SJCRH30 (cell line): ENCODE measurements at regions not wholly inside any gene's neighbourhood (a gene's known extent, or its start where the extent isn't known, plus 50 kb on each side); places are given as distances from the start of the nearest gene placed in this dataset.

Experiments used
- DNase-seq, 2 experiments: peaks; one replicate each; pipeline ENCODE4 v3.0.0-alpha.2; 2015 to 2020
- H3K27ac ChIP-seq: fragments of 250-450 bp; sonication (Bioruptor Pico); 2 replicates; pipeline ENCODE4 v1.5.1; 2020; ENCODE audit warnings: mild to moderate bottlenecking, moderate library complexity
- H3K27me3 ChIP-seq: fragments of 250-450 bp; sonication (Bioruptor Pico); 2 replicates; pipeline ENCODE4 v1.5.1; 2020; ENCODE audit warnings: mild to moderate bottlenecking, moderate library complexity
- H3K36me3 ChIP-seq: fragments of 250-450 bp; sonication (Bioruptor Pico); 2 replicates; pipeline ENCODE4 v1.5.1; 2020; ENCODE audit warnings: mild to moderate bottlenecking, moderate library complexity
- H3K4me1 ChIP-seq: fragments of 250-450 bp; sonication (Bioruptor Pico); 2 replicates; pipeline ENCODE4 v1.5.1; 2020; ENCODE audit warnings: mild to moderate bottlenecking, moderate library complexity
- H3K4me3 ChIP-seq: fragments of 250-450 bp; sonication (Bioruptor Pico); 2 replicates; pipeline ENCODE4 v1.5.1; 2020; ENCODE audit warnings: mild to moderate bottlenecking, moderate library complexity
- H3K9me3 ChIP-seq: fragments of 250-450 bp; sonication (Bioruptor Pico); replicated peaks from 2 replicates; pipeline ENCODE4 v1.5.1; 2020; ENCODE audit warnings: mild to moderate bottlenecking, moderate library complexity

DNA sequence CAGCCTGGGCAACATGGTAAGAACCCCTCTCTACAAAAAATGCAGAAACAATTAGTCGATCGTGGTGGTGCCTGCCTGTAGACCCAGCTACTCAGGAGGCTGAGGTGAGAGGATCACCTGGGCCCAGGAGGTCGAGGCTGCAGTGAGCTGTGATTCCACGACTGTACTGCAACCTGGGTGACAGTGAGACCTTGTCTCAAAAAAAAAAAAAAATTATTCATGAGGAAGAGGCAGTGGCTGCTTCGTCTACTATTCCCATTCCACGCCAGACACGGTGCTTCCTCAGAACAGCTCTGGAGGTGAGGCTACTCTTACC, 52.2 kb upstream of the GSE1 start:
- Histone ChIP-seq H3K4me1 (peaks cover 12% of the 10 kb centered on the region; the same call in 1 of the 2 replicates), H3K9me3 (no peaks in the 10 kb centered on the region), H3K36me3 (no peaks in the 10 kb centered on the region), H3K27ac (no peak overlapping the region), H3K4me3 (no peak overlapping the region), H3K27me3 (no peaks in the 10 kb centered on the region)
- DNase-seq = no peak

DNA sequence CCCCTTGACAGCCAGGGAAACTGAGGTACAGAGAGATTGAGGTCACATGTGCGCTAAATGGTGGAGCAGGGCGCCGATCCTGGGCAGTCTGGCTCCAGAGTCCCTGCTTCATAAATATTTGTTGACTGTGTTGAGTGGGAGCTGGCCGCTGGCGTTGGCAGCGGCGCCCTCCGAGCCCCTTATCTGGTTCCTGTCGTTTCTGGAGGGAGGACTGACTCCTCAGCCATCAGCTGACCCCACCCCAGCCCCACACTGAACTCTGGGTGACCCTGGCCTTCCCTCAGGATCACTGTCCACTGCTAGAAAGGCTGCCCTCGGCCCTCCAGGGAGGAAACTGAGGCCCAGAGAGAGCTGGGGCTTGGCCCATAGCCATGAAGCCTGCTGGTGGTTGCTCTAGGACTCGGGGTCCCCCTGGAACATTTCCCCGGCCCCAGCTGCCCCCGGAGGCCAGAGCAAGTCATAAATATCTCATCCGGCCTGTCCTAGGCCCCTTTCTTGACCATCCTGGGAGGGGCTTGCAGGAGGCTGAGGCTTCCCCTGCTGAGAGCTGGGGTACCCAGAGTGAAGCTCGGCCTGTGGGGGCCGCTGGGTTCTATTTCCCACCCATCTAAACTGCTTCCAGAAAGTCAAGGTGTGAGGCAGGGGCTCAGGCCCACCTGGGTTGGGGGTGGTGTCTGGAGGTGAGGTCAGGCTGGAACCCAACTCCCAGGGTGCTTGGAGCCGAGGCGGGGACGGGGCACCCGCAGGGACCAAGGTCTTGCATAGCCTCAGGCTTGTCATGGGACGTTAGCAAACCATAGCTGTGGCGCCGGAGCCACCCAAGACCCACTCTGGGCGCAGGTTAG, 51.7 kb upstream of the GSE1 start:
- Histone ChIP-seq H3K4me3 (no peak overlapping the region), H3K4me1 (peaks cover 12% of the 10 kb centered on the region; the same call in 1 of the 2 replicates), H3K36me3 (no peaks in the 10 kb centered on the region), H3K9me3 (no peaks in the 10 kb centered on the region), H3K27me3 (no peaks in the 10 kb centered on the region), H3K27ac (no peak overlapping the region)
- DNase-seq = no peak

GRCh38 chr16:85562093-85562786, 50.9 kb upstream of the GSE1 start:
- no peak overlapping the region for H3K4me3 ChIP-seq
- H3K27ac ChIP-seq = no peak overlapping the region
- peaks cover 12% of the 10 kb centered on the region; the same call in 1 of the 2 replicates for H3K4me1 ChIP-seq
- DNase-seq = no peak
- H3K27me3 ChIP-seq = no peaks in the 10 kb centered on the region
- no peaks in the 10 kb centered on the region for H3K36me3 ChIP-seq
- no peaks in the 10 kb centered on the region for H3K9me3 ChIP-seq

GRCh38 chr16:85563034-85563433, 50.1 kb upstream of the GSE1 start:
- Histone ChIP-seq H3K36me3 (no peaks in the 10 kb centered on the region), H3K9me3 (no peaks in the 10 kb centered on the region), H3K27me3 (no peaks in the 10 kb centered on the region), H3K4me1 (peaks cover 12% of the 10 kb centered on the region; the same call in 1 of the 2 replicates), H3K4me3 (no peak overlapping the region), H3K27ac (no peak overlapping the region)
- DNase-seq = no peak
